Right lobe of liver (tissue), 4 donors: ENCODE measurements at regions not wholly inside any gene's neighbourhood (a gene's known extent, or its start where the extent isn't known, plus 50 kb on each side); places are given as distances from the start of the nearest gene placed in this dataset.

Source experiments
- CTCF ChIP-seq, 4 donors: fragments of 200-600 bp in 3 of 4; fragments of 450-650 bp in 1 of 4; IDR thresholded peaks; one replicate each; pipeline versions ENCODE4 v1.5.1 to v1.8.0; 2016 to 2022; ENCODE audit warnings: antibody characterized with exemption in 4 of 4, mild to moderate bottlenecking in 2 of 4
- POLR2A ChIP-seq: fragments of 450-650 bp; IDR thresholded peaks from one replicate; pipeline ENCODE4 v1.6.1; 2017; ENCODE audit warnings: antibody characterized with exemption, mild to moderate bottlenecking
- donor health status: DM: no; HTN: no; CAD: no.
- donor health status: DM: no; HTN: no; CAD: no.
- donor health status: DM: no; HTN: yes; CAD: no.

- TF ChIP-seq POLR2A, result no peak
- TF ChIP-seq CTCF (IDR thresholded peaks at IDR 0.05), result no peak
Observed at GRCh38 chr5:156149213-156149612, 177.8 kb upstream of the SGCD start.
